CD4-positive, alpha-beta T cell treated with Interleukin-21 for 1 hour (primary cell): ENCODE measurements at regions not wholly inside any gene's neighbourhood (a gene's known extent, or its start where the extent isn't known, plus 50 kb on each side); places are given as distances from the start of the nearest gene placed in this dataset.
"Not testable (repeated sequence)": the region's sequence is repeated elsewhere in the genome, so short reads cannot be mapped to it uniquely, and the experiment has no call there.

Source experiments
- DNase-seq: peaks from one replicate; pipeline ENCODE4 v3.0.0-alpha.2; 2020

- no peak for DNase-seq
These were observed 301.8 kb upstream of the PROK2 start for GRCh38 chr3:72086743-72087087.

GRCh38 chr3:72086042-72086742, 301.2 kb upstream of the PROK2 start:
- DNase-seq = no peak

GRCh38 chr3:72085036-72085435, 300.1 kb upstream of the PROK2 start:
- no peak for DNase-seq

- no peak for DNase-seq
These were observed 298.0 kb upstream of the PROK2 start for GRCh38 chr3:72082776-72083462.

- peak; percentile 32 for DNase-seq
These were observed 297.3 kb upstream of the PROK2 start for GRCh38 chr3:72082186-72082715.

- no peak for DNase-seq
These were observed 296.7 kb upstream of the PROK2 start for GRCh38 chr3:72081471-72082185.

- no peak for DNase-seq
These were observed 295.9 kb upstream of the PROK2 start for GRCh38 chr3:72080800-72081199.

- DNase-seq = no peak
These were observed 295.1 kb upstream of the PROK2 start for GRCh38 chr3:72080095-72080494.

GRCh38 chr3:72079369-72079872, 294.5 kb upstream of the PROK2 start:
- no peak for DNase-seq

GRCh38 chr3:72078676-72079368, 293.9 kb upstream of the PROK2 start:
- DNase-seq = no peak

GRCh38 chr3:72077473-72078259, 292.7 kb upstream of the PROK2 start:
- no peak for DNase-seq

- DNase-seq = not testable (repeated sequence)
These were observed 290.9 kb upstream of the PROK2 start for GRCh38 chr3:72075848-72076247.

GRCh38 chr3:72071624-72072023, 286.7 kb upstream of the PROK2 start:
- DNase-seq = no peak

GRCh38 chr3:72070005-72070404, 285.1 kb upstream of the PROK2 start:
- DNase-seq = no peak

GRCh38 chr3:72069543-72069942, 284.6 kb upstream of the PROK2 start:
- DNase-seq = no peak

- DNase-seq = no peak
These were observed 283.7 kb upstream of the PROK2 start for GRCh38 chr3:72068621-72069020.

- DNase-seq = no peak
These were observed 282.8 kb upstream of the PROK2 start for GRCh38 chr3:72067721-72068120.

GRCh38 chr3:72065872-72066641, 281.1 kb upstream of the PROK2 start:
- DNase-seq = no peak

GRCh38 chr3:72065236-72065635, 280.3 kb upstream of the PROK2 start:
- DNase-seq = no peak

- not testable (repeated sequence) for DNase-seq
These were observed 279.8 kb upstream of the PROK2 start for GRCh38 chr3:72064727-72065126.

- DNase-seq = no peak
These were observed 277.1 kb upstream of the PROK2 start for GRCh38 chr3:72062017-72062416.
